Activated gamma-delta T cell (primary cell): ENCODE measurements at regions not wholly inside any gene's neighbourhood (a gene's known extent, or its start where the extent isn't known, plus 50 kb on each side); places are given as distances from the start of the nearest gene placed in this dataset.
"Not testable (repeated sequence)": the region's sequence is repeated elsewhere in the genome, so short reads cannot be mapped to it uniquely, and the experiment has no call there.

Experiments used
- DNase-seq: peaks from one replicate; lab custom pipeline; 2025; lab: John Stamatoyannopoulos, UW

- DNase-seq: no peak
These were observed 754.6 kb downstream of the TBC1D22A start for GRCh38 chr22:47517062-47517461.

- DNase-seq: no peak
These were observed 753.1 kb downstream of the TBC1D22A start for GRCh38 chr22:47515384-47516125.

- DNase-seq: no peak
These were observed 750.2 kb downstream of the TBC1D22A start for GRCh38 chr22:47512617-47513016.

- DNase-seq: no peak
These were observed 742.5 kb downstream of the TBC1D22A start for GRCh38 chr22:47504962-47505361.

GRCh38 chr22:47498969-47499495 lies 736.6 kb downstream of the TBC1D22A start:
- DNase-seq: no peak

- no peak for DNase-seq
These were observed 735.2 kb downstream of the TBC1D22A start for GRCh38 chr22:47497666-47498065.

- no peak for DNase-seq
These were observed 732.7 kb downstream of the TBC1D22A start for GRCh38 chr22:47495110-47495509.

- not testable (repeated sequence) for DNase-seq
These were observed 725.7 kb downstream of the TBC1D22A start for GRCh38 chr22:47488131-47488530.

GRCh38 chr22:47486569-47487312 lies 724.3 kb downstream of the TBC1D22A start:
- no peak for DNase-seq

GRCh38 chr22:47484960-47485569 lies 722.6 kb downstream of the TBC1D22A start:
- no peak for DNase-seq

- DNase-seq: no peak
These were observed 713.8 kb downstream of the TBC1D22A start for GRCh38 chr22:47476231-47476630.

GRCh38 chr22:47474895-47475294 lies 712.4 kb downstream of the TBC1D22A start:
- DNase-seq: no peak

GRCh38 chr22:47474464-47474863 lies 712.0 kb downstream of the TBC1D22A start:
- DNase-seq: no peak

GRCh38 chr22:47472636-47473035 lies 710.2 kb downstream of the TBC1D22A start:
- DNase-seq: no peak

- no peak for DNase-seq
These were observed 709.0 kb downstream of the TBC1D22A start for GRCh38 chr22:47471406-47471805.

- no peak for DNase-seq
These were observed 703.4 kb downstream of the TBC1D22A start for GRCh38 chr22:47465809-47466208.

GRCh38 chr22:47465222-47465621 lies 702.8 kb downstream of the TBC1D22A start:
- no peak for DNase-seq

GRCh38 chr22:47463220-47463619 lies 700.8 kb downstream of the TBC1D22A start:
- DNase-seq: no peak

GRCh38 chr22:47460861-47461260 lies 698.4 kb downstream of the TBC1D22A start:
- no peak for DNase-seq

GRCh38 chr22:47460176-47460575 lies 697.7 kb downstream of the TBC1D22A start:
- no peak for DNase-seq

GRCh38 chr22:47458348-47458747 lies 695.9 kb downstream of the TBC1D22A start:
- no peak for DNase-seq

- no peak for DNase-seq
These were observed 695.3 kb downstream of the TBC1D22A start for GRCh38 chr22:47457509-47458300.
